K562 (cell line): ENCODE measurements at regions not wholly inside any gene's neighbourhood (a gene's known extent, or its start where the extent isn't known, plus 50 kb on each side); places are given as distances from the start of the nearest gene placed in this dataset.

Source experiments
- ATAC-seq: fragments of 200-7000 bp; cut with Tn5 transposase; 3 replicates; pipeline ENCODE4 v1.9.1; 2020; ENCODE audit warnings: moderate library complexity
- BruUV-seq: library from RNA; stranded (reverse); fragments of 400-500 nt; replicated peaks from 2 replicates; lab custom pipeline; 2021; lab: Mats Ljungman, UMichigan
- CTCF ChIA-PET: fragments of 300-600 bp; formaldehyde crosslinking; extraction: SDS; loops from one replicate; lab custom pipeline; 2021; ENCODE audit warnings: low intra/inter-chr PET ratio; lab: Yijun Ruan, JAX
- POLR2A ChIA-PET: fragments of 300-600, 350-650 bp; sonication (Branson Sonifier 250); formaldehyde crosslinking; extraction: SDS; loops from one replicate; lab custom pipeline; 2021; ENCODE audit warnings: antibody characterized with exemption, inconsistent platforms; lab: Yijun Ruan, JAX
- DNase-seq, 4 experiments: peaks; one replicate each; pipeline versions ENCODE4 v3.0.0 to v3.0.0-alpha.2; 2011 to 2018; ENCODE audit warnings: low spot score in 3 of 4, mixed read lengths in 3 of 4; ENCODE audit errors: extremely low read depth in 1 of 4
- FAIRE-seq: peaks from 2 replicates; lab custom pipeline; 2011; peaks lifted over from hg19 to GRCh38; lab: Jason Lieb, UNC
- H2AFZ ChIP-seq: 2 replicates; pipeline ENCODE4 v1.6.0; 2011; ENCODE audit warnings: low read depth, low read length, control low read depth, inconsistent platforms
- H3K27ac ChIP-seq: fragments of 200-600 bp; 3 replicates; pipeline ENCODE4 v1.8.0; 2011; ENCODE audit warnings: low read depth, mild to moderate bottlenecking, control low read depth, inconsistent platforms, low read length, moderate library complexity, mixed read lengths; ENCODE audit errors: extremely low read depth
- H3K27me3 ChIP-seq, 2 experiments: fragments of 300-600 bp in 1 of 2; 2 replicates in 1 of 2; 3 replicates in 1 of 2; pipeline versions ENCODE4 v1.6.0 to v1.8.0; 2011; ENCODE audit warnings: inconsistent platforms in 2 of 2, low read length in 2 of 2, mild to moderate bottlenecking in 1 of 2, mixed read lengths in 1 of 2, moderate library complexity in 1 of 2; ENCODE audit not compliant: control insufficient read depth in 2 of 2, insufficient read depth in 2 of 2
- H3K36me3 ChIP-seq: fragments of 300-600 bp; 3 replicates; pipeline ENCODE4 v1.8.0; 2011; ENCODE audit warnings: mild to moderate bottlenecking, low read length, inconsistent platforms; ENCODE audit not compliant: control insufficient read depth, insufficient read depth
- H3K4me1 ChIP-seq, 2 experiments: fragments of 200-600 bp in 1 of 2; replicated peaks in 1 of 2; 2 replicates in 1 of 2; 3 replicates in 1 of 2; pipeline versions ENCODE4 v1.5.1 to v1.8.0; 2011; ENCODE audit warnings: inconsistent platforms in 2 of 2, low read length in 2 of 2, mild to moderate bottlenecking in 1 of 2, mixed read lengths in 1 of 2, moderate library complexity in 1 of 2; ENCODE audit not compliant: control insufficient read depth in 2 of 2, insufficient read depth in 2 of 2
- H3K4me2 ChIP-seq: 2 replicates; pipeline ENCODE4 v1.6.1; 2011; ENCODE audit warnings: low read length, control low read depth, inconsistent platforms, mixed read lengths; ENCODE audit not compliant: insufficient read depth
- H3K4me3 ChIP-seq: fragments of 200-600 bp; sonication (generic), shearing (Covaris generic); 2 replicates; pipeline ENCODE4 v1.5.1; 2016; ENCODE audit warnings: control low read depth, inconsistent platforms
- H3K79me2 ChIP-seq: fragments of 200-600 bp; 3 replicates; pipeline ENCODE4 v1.8.0; 2011; ENCODE audit warnings: low read length, inconsistent platforms; ENCODE audit not compliant: control insufficient read depth, insufficient read depth
- H3K9ac ChIP-seq, 2 experiments: 2 replicates each; pipeline versions ENCODE4 v1.6.0 to v1.6.1; 2011; ENCODE audit warnings: low read depth in 2 of 2, low read length in 2 of 2, control low read depth in 1 of 2, inconsistent platforms in 1 of 2, mild to moderate bottlenecking in 1 of 2, mixed read lengths in 1 of 2; ENCODE audit not compliant: insufficient read depth in 1 of 2
- H3K9me1 ChIP-seq: one replicate; pipeline ENCODE4 v1.6.0; 2011; ENCODE audit warnings: inconsistent platforms, mild to moderate bottlenecking, low read length, moderate library complexity; ENCODE audit not compliant: control insufficient read depth, insufficient read depth
- H3K9me3 ChIP-seq: replicated peaks from 2 replicates; pipeline ENCODE4 v1.5.1; 2011; ENCODE audit warnings: low read depth, low read length, inconsistent platforms; ENCODE audit not compliant: control insufficient read depth, insufficient read depth
- H4K20me1 ChIP-seq: replicated peaks from 2 replicates; pipeline ENCODE4 v1.6.1; 2011; ENCODE audit warnings: low read length, inconsistent platforms, mixed read lengths; ENCODE audit not compliant: control insufficient read depth, insufficient read depth
- CHCHD3 ChIP-seq: fragments of 250-450 bp; sonication (Bioruptor Pico); IDR thresholded peaks from 2 replicates; pipeline ENCODE4 v2.1.2; 2022; ENCODE audit warnings: mild to moderate bottlenecking
- CHD1 ChIP-seq: fragments of 200-600 bp; sonication (generic); IDR thresholded peaks from one replicate; pipeline ENCODE4 v1.6.1; 2012; ENCODE audit warnings: mild to moderate bottlenecking, moderate library complexity, low read length, inconsistent platforms
- FUS ChIP-seq: fragments of 200-400 bp; formaldehyde crosslinking; optimal IDR thresholded peaks from 2 replicates; pipeline ENCODE3; 2017; ENCODE audit warnings: low read depth, low read length
- GATAD2B ChIP-seq: fragments of 450-650 bp; IDR thresholded peaks from 2 replicates; pipeline ENCODE4 v1.6.1; 2017; ENCODE audit warnings: mild to moderate bottlenecking, borderline replicate concordance
- HNRNPK ChIP-seq: fragments of 200-400 bp; formaldehyde crosslinking; IDR thresholded peaks from one replicate; pipeline ENCODE4 v1.6.1; 2018; ENCODE audit warnings: mild to moderate bottlenecking, low read depth, low read length; ENCODE audit not compliant: poor library complexity, severe bottlenecking
- MECOM ChIP-seq: fragments of 250-450 bp; sonication (Bioruptor Pico); IDR thresholded peaks from 2 replicates; pipeline ENCODE4 v1.8.0; 2022; ENCODE audit warnings: inconsistent platforms
- MIER1 ChIP-seq: fragments of 450-650 bp; IDR thresholded peaks from 2 replicates; pipeline ENCODE4 v1.6.1; 2016; ENCODE audit warnings: antibody characterized with exemption, mild to moderate bottlenecking, low read depth
- OTX1 ChIP-seq: fragments of 450-650 bp; formaldehyde crosslinking; IDR thresholded peaks from 2 replicates; pipeline ENCODE4 v1.4.0; 2022; ENCODE audit warnings: mild to moderate bottlenecking
- POLR3A ChIP-seq: IDR thresholded peaks from 2 replicates; pipeline ENCODE4 v1.6.1; 2011; ENCODE audit warnings: borderline replicate concordance, mild to moderate bottlenecking, moderate library complexity; ENCODE audit not compliant: insufficient read length, insufficient read depth; ENCODE audit errors: extremely low read depth
- TAL1 ChIP-seq: fragments of 450-650 bp; IDR thresholded peaks from 2 replicates; pipeline ENCODE4 v1.6.1; 2016; ENCODE audit warnings: mild to moderate bottlenecking
- TEAD4 ChIP-seq, 2 experiments: sonication (generic) in 1 of 2; formaldehyde crosslinking in 1 of 2; IDR thresholded peaks; 2 replicates each; pipeline versions ENCODE4 v1.6.1 to v1.8.0; 2012 to 2022; ENCODE audit warnings: borderline replicate concordance in 1 of 2, inconsistent platforms in 1 of 2, low read length in 1 of 2, mild to moderate bottlenecking in 1 of 2, missing genetic modification reagents in 1 of 2
- WHSC1 ChIP-seq: IDR thresholded peaks from one replicate; pipeline ENCODE4 v1.6.1; 2012; ENCODE audit warnings: low read length, control low read depth, inconsistent platforms
- XRCC3 ChIP-seq: fragments of 450-650 bp; IDR thresholded peaks from 2 replicates; pipeline ENCODE4 v1.6.1; 2017; ENCODE audit warnings: mild to moderate bottlenecking, moderate library complexity
- ZNF239 ChIP-seq: fragments of 250-450 bp; sonication (Bioruptor Pico); IDR thresholded peaks from 2 replicates; pipeline ENCODE4 v1.4.0; 2020; ENCODE audit warnings: mild to moderate bottlenecking
- ZNF780A ChIP-seq: fragments of 250-450 bp; sonication (Bioruptor Pico); IDR thresholded peaks from 2 replicates; pipeline ENCODE4 v1.5.0; 2021; ENCODE audit warnings: mild to moderate bottlenecking
- WGBS: fragments of 100-300 bp; shearing (Covaris generic); methylation state at CpG from one replicate; pipeline ENCODE4 v1.1.6; 2016; ENCODE audit warnings: low coverage, mixed read lengths; ENCODE audit not compliant: insufficient coverage; ENCODE audit errors: missing lambda C conversion rate; 5-methylcytosine and 5-hydroxymethylcytosine counted together
- in situ Hi-C: fragments of 300-500 bp; cut with MboI; formaldehyde crosslinking; loops from 4 replicates; pipeline ENCODE4 v1.15.0; 2018; ENCODE audit warnings: inconsistent platforms, mixed read lengths
- intact Hi-C: fragments of 100-400 bp; cut with micrococcal nuclease; formaldehyde crosslinking; loops from 2 replicates; pipeline ENCODE4 v1.14.2; 2022
- TF ChIP-seq, protein P1 (sequence below), 2 experiments: IDR thresholded peaks; 2 replicates each; pipeline ENCODE4 v1.6.1; 2012; ENCODE audit warnings: improper control_type of control experiment in 2 of 2, low read depth in 2 of 2, low read length in 2 of 2, borderline replicate concordance in 1 of 2
- TF ChIP-seq, protein P2 (sequence below): sonication (generic); IDR thresholded peaks from 2 replicates; pipeline ENCODE4 v1.6.1; 2016

DNA sequence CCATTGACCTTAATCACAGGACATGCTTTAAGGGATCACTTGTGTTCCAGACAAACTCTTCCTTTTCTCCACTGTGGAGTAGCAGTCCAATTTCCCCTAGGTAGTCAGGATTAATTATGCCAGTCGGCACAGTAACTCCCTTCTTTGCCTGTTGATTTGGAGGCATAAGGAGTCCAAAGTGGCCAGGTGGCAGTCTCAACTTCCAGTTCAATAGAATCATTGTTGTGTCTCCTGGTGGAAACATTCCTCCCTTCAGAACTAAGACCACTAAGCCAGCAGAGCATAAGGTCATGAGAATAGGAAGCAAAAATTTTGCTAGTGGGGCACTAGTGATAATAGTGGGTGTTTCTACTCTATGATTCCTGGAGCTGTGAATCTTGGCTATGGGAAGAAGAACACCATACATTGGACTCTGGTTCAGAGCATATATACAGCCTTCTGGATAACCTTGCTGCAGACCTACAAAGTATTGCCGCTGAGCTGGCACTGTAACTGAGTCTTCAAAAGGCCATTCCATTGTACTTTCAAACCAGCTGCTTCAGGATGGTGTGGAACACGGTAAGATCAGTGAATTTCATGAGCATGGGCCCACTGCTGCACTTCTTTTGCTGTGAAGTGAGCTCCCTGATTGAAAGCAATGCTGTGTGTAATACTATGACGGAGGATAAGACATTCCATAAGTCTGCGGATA is 147.3 kb upstream of the MAX start (continued):
- no peak for TF ChIP-seq MIER1
- no peak for TF ChIP-seq FUS
- TF ChIP-seq TAL1, result no peak

DNA sequence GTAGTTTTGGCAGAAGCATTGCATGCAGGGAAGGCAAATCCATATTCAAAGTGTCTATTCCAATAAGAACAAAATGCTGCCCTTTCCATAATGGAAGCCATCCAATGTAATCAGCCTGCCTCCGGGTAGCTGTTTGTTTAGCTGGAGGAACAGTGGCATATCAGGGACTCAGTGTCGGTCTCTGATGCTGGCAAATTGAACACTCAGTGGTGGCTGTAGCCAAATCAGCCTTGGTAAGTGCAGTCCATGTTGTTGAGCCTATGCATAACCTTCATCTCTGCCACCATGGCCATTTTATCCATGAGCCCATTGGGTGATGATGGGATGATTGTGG is 147.8 kb upstream of the MAX start:
- Histone ChIP-seq H2AFZ (no peak overlapping the region), H3K4me1 (peaks cover 0 to 1% of the 10 kb centered on the region in 2 experiments; a peak in 2 of 5 replicates), H3K9me1 (no peaks in the 10 kb centered on the region), H3K4me2 (no peak overlapping the region), H3K79me2 (no peaks in the 10 kb centered on the region), H3K4me3 (no peak overlapping the region), H3K9me3 (no peaks in the 10 kb centered on the region), H3K27ac (no peak overlapping the region), H4K20me1 (no peaks in the 10 kb centered on the region), H3K9ac (no peak overlapping the region), H3K36me3 (no peaks in the 10 kb centered on the region), H3K27me3 (no peaks in the 10 kb centered on the region)
- ChIA-PET POLR2A (no interaction called here), CTCF (no interaction called here)
- no TSS peak for BruUV-seq
- no peak for TF ChIP-seq ZNF780A
- no peak for TF ChIP-seq CHD1
- TF ChIP-seq ZNF239, result no peak
- TF ChIP-seq POLR3A, result no peak
- TF ChIP-seq OTX1, result no peak
- TF ChIP-seq HNRNPK, result no peak
- TF ChIP-seq XRCC3, result no peak
- TF ChIP-seq, protein P1, sequence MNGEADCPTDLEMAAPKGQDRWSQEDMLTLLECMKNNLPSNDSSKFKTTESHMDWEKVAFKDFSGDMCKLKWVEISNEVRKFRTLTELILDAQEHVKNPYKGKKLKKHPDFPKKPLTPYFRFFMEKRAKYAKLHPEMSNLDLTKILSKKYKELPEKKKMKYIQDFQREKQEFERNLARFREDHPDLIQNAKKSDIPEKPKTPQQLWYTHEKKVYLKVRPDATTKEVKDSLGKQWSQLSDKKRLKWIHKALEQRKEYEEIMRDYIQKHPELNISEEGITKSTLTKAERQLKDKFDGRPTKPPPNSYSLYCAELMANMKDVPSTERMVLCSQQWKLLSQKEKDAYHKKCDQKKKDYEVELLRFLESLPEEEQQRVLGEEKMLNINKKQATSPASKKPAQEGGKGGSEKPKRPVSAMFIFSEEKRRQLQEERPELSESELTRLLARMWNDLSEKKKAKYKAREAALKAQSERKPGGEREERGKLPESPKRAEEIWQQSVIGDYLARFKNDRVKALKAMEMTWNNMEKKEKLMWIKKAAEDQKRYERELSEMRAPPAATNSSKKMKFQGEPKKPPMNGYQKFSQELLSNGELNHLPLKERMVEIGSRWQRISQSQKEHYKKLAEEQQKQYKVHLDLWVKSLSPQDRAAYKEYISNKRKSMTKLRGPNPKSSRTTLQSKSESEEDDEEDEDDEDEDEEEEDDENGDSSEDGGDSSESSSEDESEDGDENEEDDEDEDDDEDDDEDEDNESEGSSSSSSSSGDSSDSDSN (IDR thresholded peaks at IDR 0.05; ENCODE audit: borderline replicate concordance in 1 of 2, low read depth in 2 of 2, low read length in 2 of 2), result no peak
- no peak for TF ChIP-seq CHCHD3 (CRISPR knock-in tag)
- no peak for TF ChIP-seq TEAD4 (IDR thresholded peaks at IDR 0.05; ENCODE audit: low read length)
- no peak for TF ChIP-seq TEAD4 (CRISPR knock-in tag; IDR thresholded peaks at IDR 0.05; ENCODE audit: borderline replicate concordance)
- TF ChIP-seq WHSC1, result no peak
- TF ChIP-seq, protein P2, sequence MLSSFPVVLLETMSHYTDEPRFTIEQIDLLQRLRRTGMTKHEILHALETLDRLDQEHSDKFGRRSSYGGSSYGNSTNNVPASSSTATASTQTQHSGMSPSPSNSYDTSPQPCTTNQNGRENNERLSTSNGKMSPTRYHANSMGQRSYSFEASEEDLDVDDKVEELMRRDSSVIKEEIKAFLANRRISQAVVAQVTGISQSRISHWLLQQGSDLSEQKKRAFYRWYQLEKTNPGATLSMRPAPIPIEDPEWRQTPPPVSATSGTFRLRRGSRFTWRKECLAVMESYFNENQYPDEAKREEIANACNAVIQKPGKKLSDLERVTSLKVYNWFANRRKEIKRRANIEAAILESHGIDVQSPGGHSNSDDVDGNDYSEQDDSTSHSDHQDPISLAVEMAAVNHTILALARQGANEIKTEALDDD, result no peak
- no peak for TF ChIP-seq MECOM (CRISPR knock-in tag)
- no peak for TF ChIP-seq GATAD2B
- 0% methylated on average over 2 of the region's 2 CpGs for WGBS
- intact Hi-C loops (no loop called here), in situ Hi-C loops (no loop called here)
- DNase-seq (no peak), ATAC-seq (no peak), FAIRE-seq (no peak)
